IMR-90 (cell line): ENCODE measurements at regions not wholly inside any gene's neighbourhood (a gene's known extent, or its start where the extent isn't known, plus 50 kb on each side); places are given as distances from the start of the nearest gene placed in this dataset.

Experiments
- ATAC-seq: fragments of 200-7000 bp; cut with Tn5 transposase; 2 replicates; pipeline ENCODE4 v1.9.1; 2020; ENCODE audit warnings: low read depth, mild to moderate bottlenecking, moderate library complexity
- BruUV-seq: library from RNA; stranded (reverse); fragments of 400-500 nt; replicated peaks from 2 replicates; lab custom pipeline; 2021; lab: Mats Ljungman, UMichigan
- CTCF ChIA-PET: fragments of 300-600 bp; formaldehyde crosslinking; extraction: SDS; loops from one replicate; lab custom pipeline; 2021; ENCODE audit warnings: antibody characterized with exemption; lab: Yijun Ruan, JAX
- POLR2A ChIA-PET: fragments of 300-600 bp; sonication (Branson Sonifier 250); formaldehyde crosslinking; loops from one replicate; lab custom pipeline; 2022; ENCODE audit warnings: antibody characterized with exemption; ENCODE audit not compliant: unreplicated experiment; lab: Charles Lee
- DNase-seq: peaks from one replicate; pipeline ENCODE4 v3.0.0; 2013
- H2AFZ ChIP-seq: replicated peaks from 2 replicates; pipeline ENCODE3; 2013; ENCODE audit warnings: low read length, mild to moderate bottlenecking; ENCODE audit not compliant: poor library complexity
- H2AK5ac ChIP-seq: 2 replicates; pipeline ENCODE4 v1.6.1; 2013; ENCODE audit warnings: low read depth, low read length, inconsistent platforms
- H2AK9ac ChIP-seq: replicated peaks from 2 replicates; pipeline ENCODE3; 2013; ENCODE audit warnings: mild to moderate bottlenecking, low read depth, low read length, moderate library complexity; ENCODE audit not compliant: poor library complexity
- H2BK120ac ChIP-seq: 2 replicates; pipeline ENCODE4 v1.6.1; 2013; ENCODE audit warnings: low read depth, low read length, inconsistent platforms
- H2BK15ac ChIP-seq: 3 replicates; pipeline ENCODE4 v1.6.1; 2013; ENCODE audit warnings: low read depth, low read length, inconsistent platforms
- H2BK20ac ChIP-seq: 2 replicates; pipeline ENCODE4 v1.6.1; 2013; ENCODE audit warnings: low read depth, mild to moderate bottlenecking, inconsistent platforms, low read length, moderate library complexity
- H2BK5ac ChIP-seq: 2 replicates; pipeline ENCODE4 v1.6.1; 2013; ENCODE audit warnings: mild to moderate bottlenecking, low read depth, low read length, inconsistent platforms; ENCODE audit not compliant: poor library complexity, severe bottlenecking
- H3K14ac ChIP-seq: replicated peaks from 2 replicates; pipeline ENCODE4 v1.6.1; 2013; ENCODE audit warnings: low read depth, low read length, inconsistent platforms
- H3K18ac ChIP-seq: 2 replicates; pipeline ENCODE4 v1.6.1; 2013; ENCODE audit warnings: low read depth, low read length, control low read depth
- H3K23ac ChIP-seq: 2 replicates; pipeline ENCODE4 v1.6.1; 2013; ENCODE audit warnings: low read depth, low read length, inconsistent platforms
- H3K27ac ChIP-seq: 2 replicates; pipeline ENCODE4 v1.5.1; 2013; ENCODE audit warnings: mild to moderate bottlenecking, control low read depth, low read length; ENCODE audit not compliant: insufficient read depth
- H3K27me3 ChIP-seq: 2 replicates; pipeline ENCODE4 v1.6.1; 2013; ENCODE audit warnings: low read length; ENCODE audit not compliant: control insufficient read depth, insufficient read depth
- H3K36me3 ChIP-seq: 2 replicates; pipeline ENCODE4 v1.6.1; 2013; ENCODE audit warnings: low read length, mixed read lengths; ENCODE audit not compliant: control insufficient read depth, insufficient read depth
- H3K4ac ChIP-seq: 2 replicates; pipeline ENCODE4 v1.6.1; 2013; ENCODE audit warnings: low read depth, low read length, inconsistent platforms
- H3K4me1 ChIP-seq: 2 replicates; pipeline ENCODE4 v1.6.1; 2013; ENCODE audit warnings: low read length, mixed read lengths; ENCODE audit not compliant: control insufficient read depth, insufficient read depth
- H3K4me2 ChIP-seq: 2 replicates; pipeline ENCODE4 v1.6.1; 2013; ENCODE audit warnings: low read depth, mild to moderate bottlenecking, control low read depth, low read length, moderate library complexity
- H3K4me3 ChIP-seq: 2 replicates; pipeline ENCODE4 v1.5.1; 2013; ENCODE audit warnings: low read depth, mild to moderate bottlenecking, control low read depth, low read length, moderate library complexity; ENCODE audit not compliant: insufficient read depth
- H3K56ac ChIP-seq: 2 replicates; pipeline ENCODE4 v1.6.1; 2013; ENCODE audit warnings: low read length, inconsistent platforms; ENCODE audit not compliant: insufficient read depth; ENCODE audit errors: extremely low read depth
- H3K79me1 ChIP-seq, 2 experiments: 2 replicates each; pipeline ENCODE4 v1.6.1; 2013; ENCODE audit warnings: low read length in 2 of 2, inconsistent platforms in 1 of 2, low read depth in 1 of 2
- H3K9ac ChIP-seq: 2 replicates; pipeline ENCODE4 v1.6.1; 2013; ENCODE audit warnings: low read depth, low read length, control low read depth
- H3K9me1 ChIP-seq: 2 replicates; pipeline ENCODE4 v1.6.1; 2013; ENCODE audit warnings: low read length, inconsistent platforms; ENCODE audit not compliant: insufficient read depth
- H3K9me3 ChIP-seq: 2 replicates; pipeline ENCODE4 v1.6.1; 2013; ENCODE audit warnings: low read length; ENCODE audit not compliant: control insufficient read depth, insufficient read depth
- H4K20me1 ChIP-seq: 2 replicates; pipeline ENCODE4 v1.6.1; 2013; ENCODE audit warnings: low read length, inconsistent platforms; ENCODE audit not compliant: insufficient read depth
- H4K5ac ChIP-seq: 2 replicates; pipeline ENCODE4 v1.6.1; 2013; ENCODE audit warnings: mild to moderate bottlenecking, low read depth, low read length, control low read depth
- H4K8ac ChIP-seq, 2 experiments: 2 replicates each; pipeline ENCODE4 v1.6.1; 2013; ENCODE audit warnings: low read depth in 2 of 2, low read length in 2 of 2, control low read depth in 1 of 2, inconsistent platforms in 1 of 2
- H4K91ac ChIP-seq: 2 replicates; pipeline ENCODE4 v1.6.1; 2013; ENCODE audit warnings: low read depth, low read length, inconsistent platforms; ENCODE audit not compliant: insufficient read depth
- CEBPB ChIP-seq: IDR thresholded peaks from 2 replicates; pipeline ENCODE4 v1.6.1; 2012; ENCODE audit warnings: low read depth, low read length, improper control_type of control experiment
- CHD1 ChIP-seq: IDR thresholded peaks from 2 replicates; pipeline ENCODE4 v1.6.1; 2012; ENCODE audit warnings: low read depth, low read length, improper control_type of control experiment
- FOS ChIP-seq: fragments of 150-350 bp; IDR thresholded peaks from 2 replicates; pipeline ENCODE4 v1.6.1; 2016; ENCODE audit warnings: low read depth, low read length
- MAZ ChIP-seq: IDR thresholded peaks from 2 replicates; pipeline ENCODE4 v1.6.1; 2012; ENCODE audit warnings: low read depth, mild to moderate bottlenecking, low read length, improper control_type of control experiment, moderate library complexity, borderline replicate concordance
- RAD21 ChIP-seq: IDR thresholded peaks from 2 replicates; pipeline ENCODE4 v1.6.1; 2012; ENCODE audit warnings: low read length, improper control_type of control experiment
- WGBS, 2 experiments: methylation state at CpG; one replicate each; pipeline versions ENCODE4 v1.1.5 to v1.1.7; 2013; ENCODE audit warnings: missing lambda C conversion rate in 2 of 2; ENCODE audit not compliant: insufficient read length in 1 of 2; ENCODE audit errors: extremely low coverage in 2 of 2; 5-methylcytosine and 5-hydroxymethylcytosine counted together
- dilution Hi-C: fragments of 300-500 bp; cut with HindIII; formaldehyde crosslinking; loops from one replicate; pipeline ENCODE4 v1.14.3; 2018; ENCODE audit warnings: low sequenced_read_pairs; ENCODE audit not compliant: unreplicated experiment
- in situ Hi-C: fragments of 300-500 bp; cut with MboI; formaldehyde crosslinking; loops from 3 replicates; pipeline ENCODE4 v1.14.3; 2019; ENCODE audit warnings: low sequenced_read_pairs, inconsistent platforms, mixed read lengths
- intact Hi-C: fragments of 100-400 bp; cut with micrococcal nuclease; formaldehyde crosslinking; loops from 2 replicates; pipeline ENCODE4 v1.10.0; 2022

DNA sequence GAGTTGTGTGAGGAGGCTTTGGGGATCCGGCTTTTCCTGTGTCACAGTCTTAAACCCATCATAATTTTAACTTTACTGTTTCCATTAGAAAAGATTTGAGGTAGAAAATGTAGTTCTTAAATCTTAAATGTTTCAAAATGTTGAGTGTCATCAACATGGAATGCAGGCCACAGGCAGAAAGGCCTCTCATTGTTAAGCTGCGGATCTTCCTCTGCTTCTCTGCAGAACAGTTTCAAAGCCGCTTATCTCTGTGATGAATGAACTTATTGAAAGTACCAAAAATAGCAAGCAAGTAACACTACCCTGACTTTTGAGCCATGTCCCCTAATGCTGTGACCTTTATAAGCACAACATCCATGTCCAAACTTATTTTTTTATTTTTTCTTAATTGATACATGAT, 1645.8 kb downstream of the DPP10 start:
- in situ Hi-C loops = no loop called here

More for the DNA sequence above, 1645.8 kb downstream of the DPP10 start:
- Histone ChIP-seq H2BK5ac (no peak overlapping the region), H3K56ac (no peak overlapping the region), H3K27me3 (no peaks in the 10 kb centered on the region), H2BK15ac (no peak overlapping the region), H3K14ac (no peak overlapping the region), H4K91ac (no peak overlapping the region), H3K23ac (no peak overlapping the region), H4K5ac (no peak overlapping the region), H3K4me3 (no peak overlapping the region), H2BK120ac (no peak overlapping the region), H3K18ac (no peak overlapping the region), H4K20me1 (no peaks in the 10 kb centered on the region), H3K27ac (no peak overlapping the region), H3K79me1 (no peaks in the 10 kb centered on the region), H3K9me3 (peaks cover 3% of the 10 kb centered on the region; the same call in 1 of the 2 replicates), H2AK9ac (no peak overlapping the region), H3K4me1 (no peaks in the 10 kb centered on the region), H2BK20ac (no peak overlapping the region), H3K4me2 (no peak overlapping the region), H2AFZ (no peak overlapping the region), H3K4ac (no peak overlapping the region), H3K9ac (no peak overlapping the region), H2AK5ac (no peak overlapping the region), H3K36me3 (no peaks in the 10 kb centered on the region), H4K8ac (no peak overlapping the region), H3K9me1 (no peaks in the 10 kb centered on the region)
- WGBS, 2 experiments = no CpG with 5 or more reads among the region's 3 CpGs
- TF ChIP-seq RAD21 (no peak), FOS (no peak), CEBPB (no peak), MAZ (no peak), CHD1 (no peak)
- dilution Hi-C loops = no loop called here
- CTCF ChIA-PET = interaction anchor here (0.6 kb wide), 1 partner anchor 873 kb away, joined by 3 read pairs; no protein-coding TSS in a partner anchor
- intact Hi-C loops = no loop called here
- ATAC-seq (no peak), DNase-seq (no peak)
- no TSS peak for BruUV-seq
- POLR2A ChIA-PET = no interaction called here
